ENCODE measurements at regions not wholly inside any gene's neighbourhood (a gene's known extent, or its start where the extent isn't known, plus 50 kb on each side); places are given as distances from the start of the nearest gene placed in this dataset.

DNA sequence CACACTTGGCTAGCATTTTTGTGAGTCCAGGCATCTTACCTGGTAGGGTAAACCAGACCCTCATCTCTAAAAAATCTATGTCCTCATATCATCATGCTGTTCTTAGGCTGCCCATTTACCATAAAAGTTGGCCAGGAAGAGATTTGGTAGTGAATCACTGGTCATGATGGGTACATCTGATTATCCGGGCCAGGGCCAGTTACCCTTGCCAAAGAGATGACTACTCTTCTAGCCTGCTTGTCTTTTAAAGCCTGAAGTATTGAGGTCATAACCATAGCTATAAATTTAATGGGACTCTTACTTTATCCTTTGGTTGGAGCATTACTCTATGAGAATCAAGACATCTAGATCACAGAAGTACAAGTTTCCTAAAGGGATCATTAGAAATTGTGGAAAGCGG lies 276.8 kb downstream of the TENT5A start:
- no peaks in the 10 kb centered on the region for H3K4me1 ChIP-seq
- CTCF ChIA-PET, result no interaction called here
- POLR2A ChIA-PET, result no interaction called here
- FAIRE-seq, result no peak
- no peak overlapping the region for H3K27ac ChIP-seq
- no peak overlapping the region for H3K4me2 ChIP-seq
- TF ChIP-seq PHF8 (IDR thresholded peaks at IDR 0.05; ENCODE audit: borderline replicate concordance, low read depth) (no peak), RNF2 (IDR thresholded peaks at IDR 0.05; ENCODE audit: borderline replicate concordance, low read depth) (no peak), GATA3 (IDR thresholded peaks at IDR 0.05; ENCODE audit: borderline replicate concordance) (no peak), JUNB (IDR thresholded peaks at IDR 0.05) (no peak), CHD2 (IDR thresholded peaks at IDR 0.05; ENCODE audit: low read length, partially characterized antibody) (no peak), RFX5 (IDR thresholded peaks at IDR 0.05) (no peak), CBX8 (IDR thresholded peaks at IDR 0.05) (no peak), ESRRA (IDR thresholded peaks at IDR 0.05; ENCODE audit: borderline replicate concordance, low read length) (no peak), KDM5A (IDR thresholded peaks at IDR 0.05) (no peak)
- TF ChIP-seq, protein P1, sequence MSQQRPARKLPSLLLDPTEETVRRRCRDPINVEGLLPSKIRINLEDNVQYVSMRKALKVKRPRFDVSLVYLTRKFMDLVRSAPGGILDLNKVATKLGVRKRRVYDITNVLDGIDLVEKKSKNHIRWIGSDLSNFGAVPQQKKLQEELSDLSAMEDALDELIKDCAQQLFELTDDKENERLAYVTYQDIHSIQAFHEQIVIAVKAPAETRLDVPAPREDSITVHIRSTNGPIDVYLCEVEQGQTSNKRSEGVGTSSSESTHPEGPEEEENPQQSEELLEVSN (IDR thresholded peaks at IDR 0.05; ENCODE audit: borderline replicate concordance, low read depth), result no peak
- TF ChIP-seq, protein P2, sequence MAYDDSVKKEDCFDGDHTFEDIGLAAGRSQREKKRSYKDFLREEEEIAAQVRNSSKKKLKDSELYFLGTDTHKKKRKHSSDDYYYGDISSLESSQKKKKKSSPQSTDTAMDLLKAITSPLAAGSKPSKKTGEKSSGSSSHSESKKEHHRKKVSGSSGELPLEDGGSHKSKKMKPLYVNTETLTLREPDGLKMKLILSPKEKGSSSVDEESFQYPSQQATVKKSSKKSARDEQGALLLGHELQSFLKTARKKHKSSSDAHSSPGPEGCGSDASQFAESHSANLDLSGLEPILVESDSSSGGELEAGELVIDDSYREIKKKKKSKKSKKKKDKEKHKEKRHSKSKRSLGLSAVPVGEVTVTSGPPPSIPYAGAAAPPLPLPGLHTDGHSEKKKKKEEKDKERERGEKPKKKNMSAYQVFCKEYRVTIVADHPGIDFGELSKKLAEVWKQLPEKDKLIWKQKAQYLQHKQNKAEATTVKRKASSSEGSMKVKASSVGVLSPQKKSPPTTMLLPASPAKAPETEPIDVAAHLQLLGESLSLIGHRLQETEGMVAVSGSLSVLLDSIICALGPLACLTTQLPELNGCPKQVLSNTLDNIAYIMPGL (CRISPR knock-in tag; IDR thresholded peaks at IDR 0.05; ENCODE audit: borderline replicate concordance), result no peak
- TF ChIP-seq, protein P3, sequence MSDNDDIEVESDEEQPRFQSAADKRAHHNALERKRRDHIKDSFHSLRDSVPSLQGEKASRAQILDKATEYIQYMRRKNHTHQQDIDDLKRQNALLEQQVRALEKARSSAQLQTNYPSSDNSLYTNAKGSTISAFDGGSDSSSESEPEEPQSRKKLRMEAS (IDR thresholded peaks at IDR 0.05), result no peak
- TF ChIP-seq, protein P4, sequence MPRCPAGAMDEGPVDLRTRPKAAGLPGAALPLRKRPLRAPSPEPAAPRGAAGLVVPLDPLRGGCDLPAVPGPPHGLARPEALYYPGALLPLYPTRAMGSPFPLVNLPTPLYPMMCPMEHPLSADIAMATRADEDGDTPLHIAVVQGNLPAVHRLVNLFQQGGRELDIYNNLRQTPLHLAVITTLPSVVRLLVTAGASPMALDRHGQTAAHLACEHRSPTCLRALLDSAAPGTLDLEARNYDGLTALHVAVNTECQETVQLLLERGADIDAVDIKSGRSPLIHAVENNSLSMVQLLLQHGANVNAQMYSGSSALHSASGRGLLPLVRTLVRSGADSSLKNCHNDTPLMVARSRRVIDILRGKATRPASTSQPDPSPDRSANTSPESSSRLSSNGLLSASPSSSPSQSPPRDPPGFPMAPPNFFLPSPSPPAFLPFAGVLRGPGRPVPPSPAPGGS (IDR thresholded peaks at IDR 0.05), result no peak
- H3K4me3 ChIP-seq, result no peak overlapping the region
- 53% methylated on average over 2 of the region's 2 CpGs for WGBS (ENCODE audit: missing lambda C conversion rate)
- H3K9me3 ChIP-seq, result no peaks in the 10 kb centered on the region
- no peak for DNase-seq (ENCODE audit: low read depth in 1 of 2, low spot score in 1 of 2)
- no peak for ATAC-seq

DNA sequence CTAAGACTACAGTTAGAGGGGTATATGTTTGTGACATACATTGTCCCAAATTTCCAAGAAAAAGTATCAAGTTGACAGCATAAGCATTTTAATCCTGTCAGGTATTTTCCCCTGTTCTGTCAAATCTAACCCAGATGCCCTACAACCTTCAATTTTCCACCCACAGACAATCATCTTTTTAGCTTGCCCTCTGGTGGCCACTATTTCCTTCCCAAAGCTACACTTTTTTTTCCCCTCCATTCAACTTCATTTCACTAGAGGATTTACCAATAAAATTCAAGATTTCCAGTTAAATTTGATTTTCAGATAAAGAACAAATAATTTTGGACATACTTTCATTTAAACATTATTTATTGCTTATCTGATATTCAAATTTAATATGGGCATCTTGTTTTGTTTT lies 286.6 kb downstream of the TENT5A start:
- Histone ChIP-seq H3K4me2 (no peak overlapping the region), H3K9me3 (no peaks in the 10 kb centered on the region), H3K27ac (no peak overlapping the region), H3K4me3 (no peak overlapping the region), H3K4me1 (no peaks in the 10 kb centered on the region)
- ChIA-PET POLR2A (no interaction called here), CTCF (no interaction called here)
- DNase-seq (ENCODE audit: low read depth in 1 of 2, low spot score in 1 of 2), result peak in 1 of 2 experiments; percentile 10
- no peak for ATAC-seq
- no peak for FAIRE-seq
- TF ChIP-seq, protein P5, sequence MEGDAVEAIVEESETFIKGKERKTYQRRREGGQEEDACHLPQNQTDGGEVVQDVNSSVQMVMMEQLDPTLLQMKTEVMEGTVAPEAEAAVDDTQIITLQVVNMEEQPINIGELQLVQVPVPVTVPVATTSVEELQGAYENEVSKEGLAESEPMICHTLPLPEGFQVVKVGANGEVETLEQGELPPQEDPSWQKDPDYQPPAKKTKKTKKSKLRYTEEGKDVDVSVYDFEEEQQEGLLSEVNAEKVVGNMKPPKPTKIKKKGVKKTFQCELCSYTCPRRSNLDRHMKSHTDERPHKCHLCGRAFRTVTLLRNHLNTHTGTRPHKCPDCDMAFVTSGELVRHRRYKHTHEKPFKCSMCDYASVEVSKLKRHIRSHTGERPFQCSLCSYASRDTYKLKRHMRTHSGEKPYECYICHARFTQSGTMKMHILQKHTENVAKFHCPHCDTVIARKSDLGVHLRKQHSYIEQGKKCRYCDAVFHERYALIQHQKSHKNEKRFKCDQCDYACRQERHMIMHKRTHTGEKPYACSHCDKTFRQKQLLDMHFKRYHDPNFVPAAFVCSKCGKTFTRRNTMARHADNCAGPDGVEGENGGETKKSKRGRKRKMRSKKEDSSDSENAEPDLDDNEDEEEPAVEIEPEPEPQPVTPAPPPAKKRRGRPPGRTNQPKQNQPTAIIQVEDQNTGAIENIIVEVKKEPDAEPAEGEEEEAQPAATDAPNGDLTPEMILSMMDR (IDR thresholded peaks at IDR 0.05), result peak; percentile 12; the same call in 2 of the 3 replicates
- TF ChIP-seq NPAS2 (CRISPR knock-in tag; IDR thresholded peaks at IDR 0.05; ENCODE audit: borderline replicate concordance) (no peak), RAD21 (conservative IDR thresholded peaks at IDR 0.05 in 1 of 2, IDR thresholded peaks at IDR 0.05 in 1 of 2) (0 out of 5 replicates have a peak, but pooled peaks of 1 of the 2 experiments have one; percentile 2), FOXS1 (CRISPR knock-in tag; IDR thresholded peaks at IDR 0.05) (no peak), CEBPB (IDR thresholded peaks at IDR 0.05) (no peak), CHD4 (IDR thresholded peaks at IDR 0.05; ENCODE audit: borderline replicate concordance) (no peak)

DNA sequence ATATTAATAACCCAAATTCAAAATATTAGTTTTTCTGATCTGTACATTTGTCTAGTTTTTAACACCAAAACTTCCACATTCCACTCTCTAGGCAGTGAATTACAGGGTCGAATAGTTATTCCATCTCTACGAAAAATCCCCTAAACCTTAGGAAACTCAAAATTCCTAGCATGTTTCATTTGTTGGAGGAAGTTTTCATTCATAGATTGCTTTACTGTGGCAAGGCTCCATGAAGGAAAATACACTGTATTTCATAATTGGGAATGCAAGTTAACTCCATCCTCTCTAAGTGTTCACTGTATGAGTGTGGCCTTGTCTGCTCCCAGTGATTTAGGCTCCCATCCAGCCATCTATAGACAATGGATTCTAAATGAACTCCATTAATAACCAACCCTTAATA lies 296.1 kb downstream of the TENT5A start:
- CTCF ChIA-PET, result no interaction called here
- TF ChIP-seq POLR2AphosphoS2 (conservative IDR thresholded peaks at IDR 0.05; ENCODE audit: low read length) (no peak), EHF (CRISPR knock-in tag; IDR thresholded peaks at IDR 0.05) (no peak), EP300 (IDR thresholded peaks at IDR 0.05) (no peak), PHF8 (IDR thresholded peaks at IDR 0.05; ENCODE audit: borderline replicate concordance, low read depth) (no peak), RNF2 (IDR thresholded peaks at IDR 0.05; ENCODE audit: borderline replicate concordance, low read depth) (no peak)
- TF ChIP-seq, protein P6, sequence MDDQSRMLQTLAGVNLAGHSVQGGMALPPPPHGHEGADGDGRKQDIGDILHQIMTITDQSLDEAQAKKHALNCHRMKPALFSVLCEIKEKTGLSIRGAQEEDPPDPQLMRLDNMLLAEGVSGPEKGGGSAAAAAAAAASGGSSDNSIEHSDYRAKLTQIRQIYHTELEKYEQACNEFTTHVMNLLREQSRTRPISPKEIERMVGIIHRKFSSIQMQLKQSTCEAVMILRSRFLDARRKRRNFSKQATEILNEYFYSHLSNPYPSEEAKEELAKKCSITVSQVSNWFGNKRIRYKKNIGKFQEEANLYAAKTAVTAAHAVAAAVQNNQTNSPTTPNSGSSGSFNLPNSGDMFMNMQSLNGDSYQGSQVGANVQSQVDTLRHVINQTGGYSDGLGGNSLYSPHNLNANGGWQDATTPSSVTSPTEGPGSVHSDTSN (IDR thresholded peaks at IDR 0.05), result no peak
- TF ChIP-seq, protein P7, sequence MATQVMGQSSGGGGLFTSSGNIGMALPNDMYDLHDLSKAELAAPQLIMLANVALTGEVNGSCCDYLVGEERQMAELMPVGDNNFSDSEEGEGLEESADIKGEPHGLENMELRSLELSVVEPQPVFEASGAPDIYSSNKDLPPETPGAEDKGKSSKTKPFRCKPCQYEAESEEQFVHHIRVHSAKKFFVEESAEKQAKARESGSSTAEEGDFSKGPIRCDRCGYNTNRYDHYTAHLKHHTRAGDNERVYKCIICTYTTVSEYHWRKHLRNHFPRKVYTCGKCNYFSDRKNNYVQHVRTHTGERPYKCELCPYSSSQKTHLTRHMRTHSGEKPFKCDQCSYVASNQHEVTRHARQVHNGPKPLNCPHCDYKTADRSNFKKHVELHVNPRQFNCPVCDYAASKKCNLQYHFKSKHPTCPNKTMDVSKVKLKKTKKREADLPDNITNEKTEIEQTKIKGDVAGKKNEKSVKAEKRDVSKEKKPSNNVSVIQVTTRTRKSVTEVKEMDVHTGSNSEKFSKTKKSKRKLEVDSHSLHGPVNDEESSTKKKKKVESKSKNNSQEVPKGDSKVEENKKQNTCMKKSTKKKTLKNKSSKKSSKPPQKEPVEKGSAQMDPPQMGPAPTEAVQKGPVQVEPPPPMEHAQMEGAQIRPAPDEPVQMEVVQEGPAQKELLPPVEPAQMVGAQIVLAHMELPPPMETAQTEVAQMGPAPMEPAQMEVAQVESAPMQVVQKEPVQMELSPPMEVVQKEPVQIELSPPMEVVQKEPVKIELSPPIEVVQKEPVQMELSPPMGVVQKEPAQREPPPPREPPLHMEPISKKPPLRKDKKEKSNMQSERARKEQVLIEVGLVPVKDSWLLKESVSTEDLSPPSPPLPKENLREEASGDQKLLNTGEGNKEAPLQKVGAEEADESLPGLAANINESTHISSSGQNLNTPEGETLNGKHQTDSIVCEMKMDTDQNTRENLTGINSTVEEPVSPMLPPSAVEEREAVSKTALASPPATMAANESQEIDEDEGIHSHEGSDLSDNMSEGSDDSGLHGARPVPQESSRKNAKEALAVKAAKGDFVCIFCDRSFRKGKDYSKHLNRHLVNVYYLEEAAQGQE (IDR thresholded peaks at IDR 0.05), result no peak
- TF ChIP-seq, protein P3 (IDR thresholded peaks at IDR 0.05), result no peak

More for the DNA sequence above, 296.1 kb downstream of the TENT5A start:
- POLR2A ChIA-PET, result no interaction called here
- H3K4me1 ChIP-seq, result no peaks in the 10 kb centered on the region
- no peak overlapping the region for H3K27ac ChIP-seq
- DNase-seq (ENCODE audit: low read depth in 1 of 2, low spot score in 1 of 2), result no peak
- H3K4me3 ChIP-seq, result no peak overlapping the region
- no peak for ATAC-seq
- no peak for FAIRE-seq
- WGBS (ENCODE audit: missing lambda C conversion rate), result 26% methylated on average over 2 of the region's 2 CpGs
- H3K9me3 ChIP-seq, result no peaks in the 10 kb centered on the region
- H3K4me2 ChIP-seq, result no peak overlapping the region
